ENCODE measurements at regions not wholly inside any gene's neighbourhood (a gene's known extent, or its start where the extent isn't known, plus 50 kb on each side); places are given as distances from the start of the nearest gene placed in this dataset.

GRCh38 chr7:13524076-13524475 is 465.4 kb downstream of the ETV1 start:
- ChIA-PET CTCF (interaction anchor here (0.9 to 1.6 kb wide), 2 partner anchors 9 to 1168 kb away, joined by 3 to 6 read pairs; no protein-coding TSS in a partner anchor), SMC1A (ENCODE audit: uncharacterized antibody, unreplicated experiment) (no interaction called here), RAD21 (ENCODE audit: unreplicated experiment) (no interaction called here), POLR2A (no interaction called here)
- no peak overlapping the region for H2AFZ ChIP-seq (ENCODE audit: control insufficient read depth, low read depth, low read length)
- H3K9ac ChIP-seq (ENCODE audit: control insufficient read depth, insufficient read depth, low read length): no peak overlapping the region
- H3K9me3 ChIP-seq (replicated peaks; ENCODE audit: control insufficient read depth, insufficient read depth, low read length): no peaks in the 10 kb centered on the region
- no peak for DNase-seq (ENCODE audit: low read depth, low spot score)
- H3K36me3 ChIP-seq (ENCODE audit: control insufficient read depth in 2 of 2, insufficient read depth in 2 of 2, low read length in 1 of 2): no peaks in the 10 kb centered on the region
- H3K79me2 ChIP-seq (ENCODE audit: control insufficient read depth, insufficient read depth, low read length): no peaks in the 10 kb centered on the region
- intact Hi-C loops (cut with micrococcal nuclease; ENCODE audit: unreplicated experiment): no loop called here
- H3K4me1 ChIP-seq (ENCODE audit: control insufficient read depth, insufficient read depth, low read length): no peaks in the 10 kb centered on the region
- no peaks in the 10 kb centered on the region for H3K27me3 ChIP-seq (replicated peaks in 1 of 2; ENCODE audit: control insufficient read depth in 2 of 2, insufficient read depth in 2 of 2, low read length in 1 of 2)
- in situ Hi-C loops (cut with MboI): no loop called here
- no peak for FAIRE-seq
- no peak overlapping the region for H3K4me3 ChIP-seq
- ATAC-seq: no peak
- H3K27ac ChIP-seq (ENCODE audit: control insufficient read depth, insufficient read depth): no peak overlapping the region
- TF ChIP-seq SMARCA5 (IDR thresholded peaks at IDR 0.05): no peak
- TF ChIP-seq WRNIP1 (IDR thresholded peaks at IDR 0.05; ENCODE audit: borderline replicate concordance, low read depth, low read length): no peak
- no peak for TF ChIP-seq PAX5 (IDR thresholded peaks at IDR 0.05; ENCODE audit: borderline replicate concordance, low read depth, low read length)
- TF ChIP-seq, protein P1, sequence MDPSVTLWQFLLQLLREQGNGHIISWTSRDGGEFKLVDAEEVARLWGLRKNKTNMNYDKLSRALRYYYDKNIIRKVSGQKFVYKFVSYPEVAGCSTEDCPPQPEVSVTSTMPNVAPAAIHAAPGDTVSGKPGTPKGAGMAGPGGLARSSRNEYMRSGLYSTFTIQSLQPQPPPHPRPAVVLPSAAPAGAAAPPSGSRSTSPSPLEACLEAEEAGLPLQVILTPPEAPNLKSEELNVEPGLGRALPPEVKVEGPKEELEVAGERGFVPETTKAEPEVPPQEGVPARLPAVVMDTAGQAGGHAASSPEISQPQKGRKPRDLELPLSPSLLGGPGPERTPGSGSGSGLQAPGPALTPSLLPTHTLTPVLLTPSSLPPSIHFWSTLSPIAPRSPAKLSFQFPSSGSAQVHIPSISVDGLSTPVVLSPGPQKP (IDR thresholded peaks at IDR 0.05; ENCODE audit: low read depth, low read length): no peak
- no TSS peak for BruUV-seq (replicated peaks)
- H3K4me2 ChIP-seq (ENCODE audit: control insufficient read depth, insufficient read depth): no peak overlapping the region
- H4K20me1 ChIP-seq (ENCODE audit: control insufficient read depth, insufficient read depth): no peaks in the 10 kb centered on the region

DNA sequence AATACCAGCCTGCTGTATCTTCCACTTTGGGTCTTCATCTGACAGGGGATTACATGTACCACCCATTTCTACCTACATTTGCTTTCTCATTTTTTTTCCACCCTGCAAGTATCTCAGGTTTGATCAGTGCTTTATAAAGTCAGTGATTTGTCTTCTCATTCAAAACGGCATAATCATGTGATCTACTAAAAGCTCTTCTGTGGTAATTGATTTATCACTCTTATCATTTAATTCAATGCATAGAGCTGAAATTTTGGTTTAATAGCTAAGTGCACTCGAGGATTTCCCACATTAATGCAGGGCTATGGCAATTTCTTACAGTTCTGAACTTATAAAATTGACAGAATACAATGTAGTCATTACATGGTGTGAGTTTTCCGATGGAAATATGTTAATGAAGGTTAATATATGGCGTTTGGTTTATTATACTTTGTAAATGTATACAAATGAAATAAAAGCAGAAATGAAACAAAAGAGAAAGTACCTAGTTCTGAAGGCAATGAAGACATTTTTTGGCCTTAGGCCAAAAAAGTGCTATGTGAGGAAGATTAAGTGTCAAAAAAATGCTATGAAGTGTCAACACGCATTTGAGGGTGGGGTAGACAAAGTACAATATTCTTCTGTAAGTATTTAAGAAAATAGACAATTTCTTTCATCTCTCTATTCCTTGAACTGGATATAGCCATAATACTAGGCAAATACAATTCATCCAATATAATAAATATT is 457.3 kb downstream of the ETV1 start:
- Histone ChIP-seq H3K27ac (ENCODE audit: control insufficient read depth, insufficient read depth) (no peak overlapping the region), H3K27me3 (replicated peaks in 1 of 2; ENCODE audit: control insufficient read depth in 2 of 2, insufficient read depth in 2 of 2, low read length in 1 of 2) (no peaks in the 10 kb centered on the region), H4K20me1 (ENCODE audit: control insufficient read depth, insufficient read depth) (no peaks in the 10 kb centered on the region), H2AFZ (ENCODE audit: control insufficient read depth, low read depth, low read length) (no peak overlapping the region), H3K4me1 (ENCODE audit: control insufficient read depth, insufficient read depth, low read length) (no peaks in the 10 kb centered on the region), H3K4me2 (ENCODE audit: control insufficient read depth, insufficient read depth) (no peak overlapping the region), H3K9ac (ENCODE audit: control insufficient read depth, insufficient read depth, low read length) (no peak overlapping the region), H3K4me3 (no peak overlapping the region), H3K79me2 (ENCODE audit: control insufficient read depth, insufficient read depth, low read length) (no peaks in the 10 kb centered on the region), H3K36me3 (ENCODE audit: control insufficient read depth in 2 of 2, insufficient read depth in 2 of 2, low read length in 1 of 2) (no peaks in the 10 kb centered on the region), H3K9me3 (replicated peaks; ENCODE audit: control insufficient read depth, insufficient read depth, low read length) (no peaks in the 10 kb centered on the region)
- no peak for TF ChIP-seq NFXL1 (IDR thresholded peaks at IDR 0.05; ENCODE audit: borderline replicate concordance)
- TF ChIP-seq RB1 (IDR thresholded peaks at IDR 0.05; ENCODE audit: borderline replicate concordance): no peak
- no peak for TF ChIP-seq KDM1A (IDR thresholded peaks at IDR 0.05; ENCODE audit: borderline replicate concordance)
- peak; percentile 96 for TF ChIP-seq SMAD1 (IDR thresholded peaks at IDR 0.05; ENCODE audit: low read depth, partially characterized antibody)
- no peak for TF ChIP-seq SUPT20H (IDR thresholded peaks at IDR 0.05; ENCODE audit: borderline replicate concordance, control insufficient read depth, low read depth, low read length)
- in situ Hi-C loops (cut with MboI) (no loop called here), intact Hi-C loops (cut with micrococcal nuclease; ENCODE audit: unreplicated experiment) (no loop called here)
- no peak for ATAC-seq
- DNase-seq (ENCODE audit: low read depth, low spot score): no peak
- no TSS peak for BruUV-seq (replicated peaks)
- RAD21 ChIA-PET (ENCODE audit: unreplicated experiment): no interaction called here
- POLR2A ChIA-PET: no interaction called here
- FAIRE-seq: no peak
- SMC1A ChIA-PET (ENCODE audit: uncharacterized antibody, unreplicated experiment): interaction anchor here (0.7 kb wide), 1 partner anchor 820 kb away, joined by 3 read pairs; no protein-coding TSS in a partner anchor
- 0% methylated on average over 5 of the region's 5 CpGs for WGBS (ENCODE audit: insufficient coverage, insufficient replicate concordance, low lambda C conversion rate, missing lambda C conversion rate)
- CTCF ChIA-PET: no interaction called here

Measured in GM12878 (cell line).